ENCODE measurements at regions not wholly inside any gene's neighbourhood (a gene's known extent, or its start where the extent isn't known, plus 50 kb on each side); places are given as distances from the start of the nearest gene placed in this dataset.

GRCh38 chr4:81732980-81733379, 261.3 kb upstream of the RASGEF1B start:
- ATAC-seq (no peak), DNase-seq (ENCODE audit: low read depth, low spot score) (no peak)
- H3K36me3 ChIP-seq (ENCODE audit: control insufficient read depth, insufficient read depth, low read length): no peaks in the 10 kb centered on the region
- H3K27ac ChIP-seq (ENCODE audit: low read length): no peak overlapping the region
- H3K4me1 ChIP-seq (ENCODE audit: control insufficient read depth, insufficient read depth, low read length): no peaks in the 10 kb centered on the region
- H3K9me3 ChIP-seq (ENCODE audit: control insufficient read depth, insufficient read depth, low read depth, low read length): no peaks in the 10 kb centered on the region
- POLR2A ChIA-PET: no interaction called here
- CTCF ChIA-PET: no interaction called here
- H3K4me3 ChIP-seq (ENCODE audit: low read depth in 2 of 2, low read length in 2 of 2): no peak overlapping the region
- TF ChIP-seq TCF7L2 (IDR thresholded peaks at IDR 0.05; ENCODE audit: low read depth, low read length) (no peak), POLR2AphosphoS5 (IDR thresholded peaks at IDR 0.05; ENCODE audit: low read depth, low read length) (no peak), SIN3A (IDR thresholded peaks at IDR 0.05; ENCODE audit: borderline replicate concordance, insufficient read depth, low read depth, low read length) (no peak)
- TF ChIP-seq, protein P1, sequence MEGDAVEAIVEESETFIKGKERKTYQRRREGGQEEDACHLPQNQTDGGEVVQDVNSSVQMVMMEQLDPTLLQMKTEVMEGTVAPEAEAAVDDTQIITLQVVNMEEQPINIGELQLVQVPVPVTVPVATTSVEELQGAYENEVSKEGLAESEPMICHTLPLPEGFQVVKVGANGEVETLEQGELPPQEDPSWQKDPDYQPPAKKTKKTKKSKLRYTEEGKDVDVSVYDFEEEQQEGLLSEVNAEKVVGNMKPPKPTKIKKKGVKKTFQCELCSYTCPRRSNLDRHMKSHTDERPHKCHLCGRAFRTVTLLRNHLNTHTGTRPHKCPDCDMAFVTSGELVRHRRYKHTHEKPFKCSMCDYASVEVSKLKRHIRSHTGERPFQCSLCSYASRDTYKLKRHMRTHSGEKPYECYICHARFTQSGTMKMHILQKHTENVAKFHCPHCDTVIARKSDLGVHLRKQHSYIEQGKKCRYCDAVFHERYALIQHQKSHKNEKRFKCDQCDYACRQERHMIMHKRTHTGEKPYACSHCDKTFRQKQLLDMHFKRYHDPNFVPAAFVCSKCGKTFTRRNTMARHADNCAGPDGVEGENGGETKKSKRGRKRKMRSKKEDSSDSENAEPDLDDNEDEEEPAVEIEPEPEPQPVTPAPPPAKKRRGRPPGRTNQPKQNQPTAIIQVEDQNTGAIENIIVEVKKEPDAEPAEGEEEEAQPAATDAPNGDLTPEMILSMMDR (IDR thresholded peaks at IDR 0.05): no peak
- TF ChIP-seq, protein P2, sequence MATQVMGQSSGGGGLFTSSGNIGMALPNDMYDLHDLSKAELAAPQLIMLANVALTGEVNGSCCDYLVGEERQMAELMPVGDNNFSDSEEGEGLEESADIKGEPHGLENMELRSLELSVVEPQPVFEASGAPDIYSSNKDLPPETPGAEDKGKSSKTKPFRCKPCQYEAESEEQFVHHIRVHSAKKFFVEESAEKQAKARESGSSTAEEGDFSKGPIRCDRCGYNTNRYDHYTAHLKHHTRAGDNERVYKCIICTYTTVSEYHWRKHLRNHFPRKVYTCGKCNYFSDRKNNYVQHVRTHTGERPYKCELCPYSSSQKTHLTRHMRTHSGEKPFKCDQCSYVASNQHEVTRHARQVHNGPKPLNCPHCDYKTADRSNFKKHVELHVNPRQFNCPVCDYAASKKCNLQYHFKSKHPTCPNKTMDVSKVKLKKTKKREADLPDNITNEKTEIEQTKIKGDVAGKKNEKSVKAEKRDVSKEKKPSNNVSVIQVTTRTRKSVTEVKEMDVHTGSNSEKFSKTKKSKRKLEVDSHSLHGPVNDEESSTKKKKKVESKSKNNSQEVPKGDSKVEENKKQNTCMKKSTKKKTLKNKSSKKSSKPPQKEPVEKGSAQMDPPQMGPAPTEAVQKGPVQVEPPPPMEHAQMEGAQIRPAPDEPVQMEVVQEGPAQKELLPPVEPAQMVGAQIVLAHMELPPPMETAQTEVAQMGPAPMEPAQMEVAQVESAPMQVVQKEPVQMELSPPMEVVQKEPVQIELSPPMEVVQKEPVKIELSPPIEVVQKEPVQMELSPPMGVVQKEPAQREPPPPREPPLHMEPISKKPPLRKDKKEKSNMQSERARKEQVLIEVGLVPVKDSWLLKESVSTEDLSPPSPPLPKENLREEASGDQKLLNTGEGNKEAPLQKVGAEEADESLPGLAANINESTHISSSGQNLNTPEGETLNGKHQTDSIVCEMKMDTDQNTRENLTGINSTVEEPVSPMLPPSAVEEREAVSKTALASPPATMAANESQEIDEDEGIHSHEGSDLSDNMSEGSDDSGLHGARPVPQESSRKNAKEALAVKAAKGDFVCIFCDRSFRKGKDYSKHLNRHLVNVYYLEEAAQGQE (IDR thresholded peaks at IDR 0.05; ENCODE audit: insufficient read depth in 1 of 2, low read depth in 2 of 2, low read length in 1 of 2): no peak
- H3K27me3 ChIP-seq (ENCODE audit: control insufficient read depth, insufficient read depth, low read length): no peaks in the 10 kb centered on the region
- in situ Hi-C loops (cut with HindIII; ENCODE audit: low pct_unique_long_range_greater_than_20kb, low sequenced_read_pairs): no loop called here
- intact Hi-C loops (cut with micrococcal nuclease; ENCODE audit: unreplicated experiment): no loop called here
- no TSS peak for BruUV-seq (replicated peaks)

- intact Hi-C loops (cut with micrococcal nuclease; ENCODE audit: unreplicated experiment): no loop called here
- TF ChIP-seq SIN3A (IDR thresholded peaks at IDR 0.05; ENCODE audit: borderline replicate concordance, insufficient read depth, low read depth, low read length) (no peak), POLR2AphosphoS5 (IDR thresholded peaks at IDR 0.05; ENCODE audit: low read depth, low read length) (no peak), TCF7L2 (IDR thresholded peaks at IDR 0.05; ENCODE audit: low read depth, low read length) (no peak)
- TF ChIP-seq, protein P1 (IDR thresholded peaks at IDR 0.05): no peak
- TF ChIP-seq, protein P2 (IDR thresholded peaks at IDR 0.05; ENCODE audit: insufficient read depth in 1 of 2, low read depth in 2 of 2, low read length in 1 of 2): no peak
- in situ Hi-C loops (cut with HindIII; ENCODE audit: low pct_unique_long_range_greater_than_20kb, low sequenced_read_pairs): no loop called here
- ChIA-PET CTCF (no interaction called here), POLR2A (no interaction called here)
- Histone ChIP-seq H3K4me3 (ENCODE audit: low read depth in 2 of 2, low read length in 2 of 2) (no peak overlapping the region), H3K27ac (ENCODE audit: low read length) (no peak overlapping the region), H3K36me3 (ENCODE audit: control insufficient read depth, insufficient read depth, low read length) (no peaks in the 10 kb centered on the region), H3K9me3 (ENCODE audit: control insufficient read depth, insufficient read depth, low read depth, low read length) (no peaks in the 10 kb centered on the region), H3K27me3 (ENCODE audit: control insufficient read depth, insufficient read depth, low read length) (no peaks in the 10 kb centered on the region), H3K4me1 (ENCODE audit: control insufficient read depth, insufficient read depth, low read length) (no peaks in the 10 kb centered on the region)
- DNase-seq (ENCODE audit: low read depth, low spot score) (no peak), ATAC-seq (no peak)
- BruUV-seq (replicated peaks): no TSS peak
Measured at GRCh38 chr4:81724925-81725329, 253.2 kb upstream of the RASGEF1B start.

All from Panc1 (cell line).